NCI-H1105 treated with DMSO at 0.1 percent for 48 hours (cell line): ENCODE measurements at regions not wholly inside any gene's neighbourhood (a gene's known extent, or its start where the extent isn't known, plus 50 kb on each side); places are given as distances from the start of the nearest gene placed in this dataset.

Experiments used
- DNase-seq: peaks from one replicate; lab custom pipeline; 2025; lab: John Stamatoyannopoulos, UW

DNA sequence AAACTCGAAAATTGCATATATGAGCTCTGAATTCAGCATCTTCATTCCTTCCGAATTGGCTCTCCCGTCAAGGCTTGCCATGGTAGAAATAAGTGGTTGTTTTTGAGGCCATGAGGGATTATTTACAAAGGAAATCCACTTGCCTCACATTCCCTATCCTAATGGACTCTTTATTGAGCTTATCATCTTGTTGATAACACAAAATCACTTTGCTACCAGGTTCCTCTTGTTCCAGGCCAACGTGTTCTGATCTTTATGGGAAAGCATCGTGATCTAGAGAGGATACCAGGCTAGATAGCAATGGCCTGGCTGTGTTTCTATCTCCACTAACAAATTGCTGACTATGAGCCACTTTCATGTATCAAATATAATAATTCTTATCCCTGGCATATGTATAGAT lies 811.7 kb downstream of the TLR4 start:
- DNase-seq, result no peak

- DNase-seq, result no peak
Observed at GRCh38 chr9:118521261-118521660, 817.1 kb downstream of the TLR4 start.

GRCh38 chr9:118522093-118523028 lies 818.2 kb downstream of the TLR4 start:
- peak; percentile 14 for DNase-seq

DNA sequence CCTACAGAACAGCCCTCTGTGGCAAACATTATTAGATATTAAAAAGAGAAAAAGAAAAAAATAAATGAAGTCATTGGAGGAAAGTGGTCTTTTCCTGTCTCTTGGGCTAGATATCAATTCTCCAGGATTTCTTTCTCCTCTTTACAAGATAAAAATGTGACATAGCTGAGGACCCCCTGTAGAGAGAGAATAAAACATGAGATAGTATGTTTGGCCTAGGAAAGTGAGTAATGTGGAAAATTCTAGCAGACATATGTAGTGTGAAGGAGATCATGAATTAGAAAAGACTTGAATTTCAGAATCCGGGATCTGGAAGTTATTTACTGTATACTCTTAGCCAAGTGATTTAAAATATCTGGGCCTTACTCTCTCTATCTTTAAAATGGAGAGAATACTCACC lies 823.1 kb downstream of the TLR4 start:
- DNase-seq, result no peak

DNA sequence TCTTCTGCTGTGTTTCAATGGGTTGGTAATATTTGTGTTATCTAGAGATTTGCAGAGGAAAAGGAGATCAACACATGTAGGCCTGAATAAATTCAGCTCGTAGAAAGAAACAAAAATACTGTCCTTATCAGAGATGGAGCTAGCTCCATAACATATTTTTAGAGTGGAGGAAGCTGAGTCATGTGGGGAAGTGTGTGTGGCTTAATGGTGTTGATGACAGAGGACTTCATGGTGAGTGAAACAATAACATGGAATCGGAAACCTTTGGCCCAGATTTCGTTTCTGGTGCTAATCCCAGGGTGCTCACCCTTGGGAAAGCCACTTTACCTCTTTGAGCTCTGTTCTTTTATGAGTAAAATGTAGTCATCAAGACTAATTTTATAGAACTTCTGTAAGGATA lies 825.0 kb downstream of the TLR4 start:
- DNase-seq, result no peak

GRCh38 chr9:118529624-118530214 lies 825.5 kb downstream of the TLR4 start:
- DNase-seq, result no peak

DNA sequence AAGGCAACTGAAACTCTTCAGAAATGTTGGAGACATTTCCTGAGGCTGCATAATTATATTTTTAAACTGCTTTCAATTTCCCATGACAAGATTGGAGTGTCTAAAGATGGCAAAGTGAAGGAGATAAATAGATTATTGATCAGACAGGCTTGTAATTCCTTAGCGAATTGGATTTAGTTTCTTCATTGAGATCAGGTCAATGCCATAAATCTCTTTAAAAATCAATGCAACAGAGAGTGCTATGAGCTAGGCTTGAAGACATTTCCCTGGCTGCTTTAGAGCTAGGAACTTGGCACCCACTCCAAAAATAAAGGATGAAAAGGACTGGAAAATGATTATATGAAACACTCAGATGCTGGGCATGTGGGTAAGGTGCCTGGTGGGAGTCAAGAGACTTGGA lies 828.4 kb downstream of the TLR4 start:
- DNase-seq, result no peak

GRCh38 chr9:118533101-118533500 lies 828.9 kb downstream of the TLR4 start:
- no peak for DNase-seq

GRCh38 chr9:118533850-118534249 lies 829.6 kb downstream of the TLR4 start:
- no peak for DNase-seq

DNA sequence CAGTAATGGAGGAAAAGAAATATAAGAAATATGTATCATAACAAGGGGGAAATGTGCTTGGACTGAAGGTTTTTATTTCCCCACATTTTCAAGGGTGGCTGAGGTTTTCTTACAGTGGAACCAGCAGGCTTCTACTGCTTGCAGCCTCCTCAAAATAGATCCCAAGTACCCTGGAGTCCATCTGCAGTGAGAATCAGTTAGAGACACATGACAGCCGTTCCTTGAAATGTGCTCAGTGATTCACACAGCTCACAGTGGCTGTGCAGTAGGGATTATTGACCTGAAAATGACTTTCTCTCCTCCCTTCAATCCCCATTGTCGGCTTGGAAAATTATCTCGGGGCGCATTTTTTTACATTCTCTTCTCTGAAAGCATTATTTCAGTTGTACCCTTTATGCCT lies 832.0 kb downstream of the TLR4 start:
- DNase-seq, result no peak

DNA sequence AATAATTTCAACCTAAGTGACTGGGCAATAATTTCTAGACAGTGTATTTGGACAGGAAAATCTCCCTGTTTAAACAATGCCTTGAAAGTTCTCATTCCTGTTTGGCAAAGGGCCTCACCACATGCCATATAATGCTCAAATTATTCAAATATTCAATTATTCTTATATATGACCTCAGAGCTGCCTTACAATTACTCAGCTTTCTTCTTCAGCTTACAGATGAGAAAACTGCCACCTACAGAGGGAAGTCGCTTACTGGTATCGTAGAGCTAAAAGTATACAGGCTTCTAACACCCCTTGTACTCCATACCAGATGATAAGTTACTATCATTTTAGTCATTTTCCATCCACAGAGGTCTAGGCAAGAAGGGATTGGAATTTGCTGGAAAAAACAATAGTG lies 830.3 kb downstream of the BRINP1 start:
- DNase-seq, result no peak

DNA sequence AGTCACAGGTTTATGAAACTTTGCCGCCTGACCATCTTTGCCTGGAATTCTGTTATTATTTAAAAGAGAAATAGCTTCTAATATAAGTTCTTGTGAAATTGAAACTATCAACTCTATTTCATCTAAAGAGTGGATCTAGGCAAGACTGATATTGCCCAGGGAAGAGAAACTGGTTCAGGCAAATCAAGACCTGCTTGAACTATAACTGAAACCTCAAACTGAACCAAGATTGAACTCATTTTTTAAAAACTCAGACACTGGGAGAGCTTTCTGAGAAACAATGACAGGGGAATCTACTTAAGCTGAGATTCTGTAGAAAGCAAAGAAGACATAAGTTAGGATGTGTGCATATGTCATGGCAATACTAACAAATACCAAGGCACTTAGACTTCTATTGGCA lies 815.8 kb downstream of the BRINP1 start:
- DNase-seq, result no peak

DNA sequence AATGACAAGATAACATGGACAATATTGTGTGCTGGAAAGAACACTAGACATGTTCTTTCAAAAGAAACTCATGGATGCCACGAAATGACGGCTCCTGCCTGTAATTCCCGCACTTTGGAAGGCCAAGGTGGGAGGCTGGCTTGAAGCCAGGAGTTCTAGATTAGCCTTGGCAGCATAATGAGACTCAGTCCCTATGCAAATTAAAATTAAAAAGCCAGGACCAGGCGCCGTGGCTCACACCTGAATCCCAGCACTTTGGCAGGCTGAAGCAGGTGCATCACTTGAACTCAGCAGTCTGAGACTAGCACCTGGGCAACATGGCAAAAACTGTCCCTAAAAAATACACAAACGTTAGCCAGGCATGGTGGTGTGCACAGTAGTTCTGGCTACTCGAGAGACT lies 814.2 kb downstream of the BRINP1 start:
- DNase-seq, result no peak

- no peak for DNase-seq
Observed at GRCh38 chr9:118558026-118558425, 811.2 kb downstream of the BRINP1 start.

GRCh38 chr9:118558891-118559290 lies 810.3 kb downstream of the BRINP1 start:
- no peak for DNase-seq

- DNase-seq, result no peak
Observed at GRCh38 chr9:118561051-118561450, 808.2 kb downstream of the BRINP1 start.

GRCh38 chr9:118563677-118564076 lies 805.6 kb downstream of the BRINP1 start:
- no peak for DNase-seq

DNA sequence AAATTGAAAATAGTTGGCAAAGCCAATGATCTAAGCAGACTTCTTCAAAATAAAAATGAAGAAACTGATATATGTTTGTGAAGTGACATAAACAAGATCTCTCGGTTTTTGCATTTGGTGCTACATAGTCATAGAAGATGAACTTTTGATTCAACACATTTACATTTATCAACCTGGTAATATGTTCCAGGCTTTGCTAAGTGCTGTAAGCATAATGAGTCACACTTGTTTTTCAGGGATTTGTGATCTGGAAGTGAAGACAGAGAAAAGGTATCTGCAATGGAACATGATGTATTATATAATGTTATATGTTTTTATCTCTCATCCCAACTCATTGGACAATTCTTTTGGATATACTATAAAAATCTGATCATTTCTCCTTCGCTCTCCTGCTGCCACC lies 801.4 kb downstream of the BRINP1 start:
- DNase-seq, result no peak

DNA sequence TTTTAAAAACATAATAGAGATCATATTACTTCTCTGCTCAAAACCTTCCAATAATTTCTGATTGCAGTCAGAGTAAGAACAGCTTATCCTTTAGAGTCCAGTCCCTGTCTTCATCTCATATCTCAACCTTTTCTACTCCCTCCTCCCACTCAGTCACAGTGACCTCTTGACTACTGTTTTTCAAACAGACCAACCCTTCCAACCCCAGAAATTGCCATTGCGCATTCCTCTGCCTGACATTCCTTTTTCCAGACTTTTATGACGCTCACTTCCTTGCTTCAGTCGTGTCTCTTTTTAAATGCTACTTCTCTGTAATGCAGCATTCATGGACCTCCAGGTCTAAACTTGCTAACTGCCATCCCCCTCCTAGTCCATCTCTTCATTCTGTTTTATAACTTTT lies 800.5 kb downstream of the BRINP1 start:
- DNase-seq, result no peak

DNA sequence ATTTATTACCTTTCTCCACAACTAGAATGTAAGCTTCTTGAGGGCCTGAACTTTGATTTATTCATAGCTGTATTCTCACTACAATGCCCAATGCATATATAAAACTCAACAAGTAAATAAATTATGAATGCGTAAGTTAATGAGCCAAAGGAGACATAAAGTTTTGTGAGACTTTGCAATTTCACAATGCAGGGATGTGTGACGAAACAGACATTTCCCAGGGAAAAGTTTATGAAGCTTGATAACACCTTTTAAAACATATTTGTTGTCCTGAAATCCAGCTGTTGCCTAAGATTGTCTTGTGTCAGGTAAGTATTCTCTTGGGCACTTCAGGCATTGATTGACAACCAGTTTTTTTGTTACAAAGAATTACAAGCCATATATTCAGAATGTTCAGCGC lies 800.1 kb downstream of the BRINP1 start:
- no peak for DNase-seq

- no peak for DNase-seq
Observed at GRCh38 chr9:118570066-118570465, 799.2 kb downstream of the BRINP1 start.

GRCh38 chr9:118575341-118576070 lies 793.7 kb downstream of the BRINP1 start:
- DNase-seq, result no peak

- no peak for DNase-seq
Observed at GRCh38 chr9:118577121-118577520, 792.1 kb downstream of the BRINP1 start.
